ENCODE measurements at regions not wholly inside any gene's neighbourhood (a gene's known extent, or its start where the extent isn't known, plus 50 kb on each side); places are given as distances from the start of the nearest gene placed in this dataset.

DNA sequence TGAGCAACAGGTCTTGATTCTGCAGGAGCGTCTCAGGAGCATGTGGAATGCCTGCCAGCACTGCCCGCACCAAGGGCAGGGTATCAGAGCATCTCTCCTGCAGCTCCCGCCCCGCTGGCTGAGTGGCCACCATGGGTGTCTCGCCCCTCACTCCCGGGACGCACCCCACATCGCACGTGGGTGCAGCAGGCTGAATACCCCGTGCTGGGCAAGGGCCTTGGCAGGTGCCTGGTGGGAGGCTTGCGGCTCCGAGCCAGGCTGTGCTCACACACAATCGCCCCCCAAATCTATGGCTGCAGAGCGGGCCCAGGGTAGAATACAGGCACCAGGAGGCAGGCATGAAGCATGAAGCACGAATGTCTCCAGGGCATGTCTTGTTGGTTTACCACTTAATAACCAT, 103.9 kb upstream of the TMEM132D start:
- peaks cover 29% of the 10 kb centered on the region for H3K27me3 ChIP-seq (replicated peaks; ENCODE audit: insufficient read depth, low read depth, low read length, poor library complexity)
- no TSS peak for BruUV-seq (replicated peaks)
- no peak for DNase-seq (ENCODE audit: low spot score)
- ChIA-PET CTCF (no interaction called here), POLR2A (ENCODE audit: low non-redundant PET) (no interaction called here)
- H3K9me3 ChIP-seq (ENCODE audit: low read depth, low read length, poor library complexity, severe bottlenecking), result no peaks in the 10 kb centered on the region
- intact Hi-C loops (cut with micrococcal nuclease; ENCODE audit: unreplicated experiment), result no loop called here
- TF ChIP-seq, protein P1, sequence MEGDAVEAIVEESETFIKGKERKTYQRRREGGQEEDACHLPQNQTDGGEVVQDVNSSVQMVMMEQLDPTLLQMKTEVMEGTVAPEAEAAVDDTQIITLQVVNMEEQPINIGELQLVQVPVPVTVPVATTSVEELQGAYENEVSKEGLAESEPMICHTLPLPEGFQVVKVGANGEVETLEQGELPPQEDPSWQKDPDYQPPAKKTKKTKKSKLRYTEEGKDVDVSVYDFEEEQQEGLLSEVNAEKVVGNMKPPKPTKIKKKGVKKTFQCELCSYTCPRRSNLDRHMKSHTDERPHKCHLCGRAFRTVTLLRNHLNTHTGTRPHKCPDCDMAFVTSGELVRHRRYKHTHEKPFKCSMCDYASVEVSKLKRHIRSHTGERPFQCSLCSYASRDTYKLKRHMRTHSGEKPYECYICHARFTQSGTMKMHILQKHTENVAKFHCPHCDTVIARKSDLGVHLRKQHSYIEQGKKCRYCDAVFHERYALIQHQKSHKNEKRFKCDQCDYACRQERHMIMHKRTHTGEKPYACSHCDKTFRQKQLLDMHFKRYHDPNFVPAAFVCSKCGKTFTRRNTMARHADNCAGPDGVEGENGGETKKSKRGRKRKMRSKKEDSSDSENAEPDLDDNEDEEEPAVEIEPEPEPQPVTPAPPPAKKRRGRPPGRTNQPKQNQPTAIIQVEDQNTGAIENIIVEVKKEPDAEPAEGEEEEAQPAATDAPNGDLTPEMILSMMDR (conservative IDR thresholded peaks at IDR 0.05; ENCODE audit: low read depth, low read length), result no peak
- TF ChIP-seq EZH2 (IDR thresholded peaks at IDR 0.05; ENCODE audit: borderline replicate concordance, low read depth, low read length, poor library complexity, severe bottlenecking), result no peak
- no peaks in the 10 kb centered on the region for H3K4me1 ChIP-seq (ENCODE audit: insufficient read depth, low read length, poor library complexity, severe bottlenecking)
- no peaks in the 10 kb centered on the region for H3K36me3 ChIP-seq (ENCODE audit: insufficient read depth, low read length, poor library complexity, severe bottlenecking)
- no peak overlapping the region for H3K4me3 ChIP-seq (ENCODE audit: low read depth, low read length, poor library complexity, severe bottlenecking)
- H3K27ac ChIP-seq (ENCODE audit: low read depth, low read length, poor library complexity, severe bottlenecking), result no peak overlapping the region

DNA sequence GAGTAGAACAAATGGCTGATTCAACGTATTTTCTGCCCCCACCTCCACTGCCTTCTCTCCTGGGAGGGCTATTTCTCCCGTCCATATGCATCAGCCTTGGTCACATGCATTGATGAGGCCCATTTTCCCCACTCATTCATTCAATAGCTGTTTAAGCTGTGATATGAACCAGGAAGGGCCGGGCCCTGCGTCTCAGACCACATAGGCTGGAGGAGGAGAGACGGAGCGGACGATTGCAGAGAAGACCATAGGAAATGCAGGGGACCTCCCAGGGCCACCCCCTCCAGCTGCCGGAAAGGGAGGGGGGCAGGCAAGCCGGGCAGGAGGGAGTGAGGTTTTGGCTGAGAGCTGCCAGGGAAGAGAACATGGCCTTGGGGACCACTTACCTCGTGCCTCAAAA, 104.4 kb upstream of the TMEM132D start:
- intact Hi-C loops (cut with micrococcal nuclease; ENCODE audit: unreplicated experiment), result no loop called here
- CTCF ChIA-PET, result no interaction called here

DNA sequence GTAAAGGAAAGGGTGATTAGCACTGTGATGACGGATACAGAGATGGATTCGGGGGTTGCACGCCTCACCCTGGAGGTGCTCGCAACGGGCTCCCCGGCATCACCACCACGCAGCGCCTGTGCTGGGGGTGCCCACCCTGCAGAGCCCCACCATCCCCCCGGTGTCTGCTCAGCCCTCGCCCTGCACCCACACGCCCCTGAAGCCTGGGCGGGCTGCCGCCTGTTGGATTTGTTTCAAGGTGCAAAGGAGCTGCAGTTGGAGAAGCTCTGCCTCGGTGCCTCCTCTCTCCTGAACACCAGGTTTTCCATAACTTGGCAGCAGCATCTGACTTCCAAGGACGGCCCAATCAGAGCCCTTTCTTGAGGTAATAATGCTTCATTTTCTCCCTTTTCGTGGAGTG, 106.1 kb upstream of the TMEM132D start:
- Histone ChIP-seq H3K4me3 (ENCODE audit: low read depth, low read length, poor library complexity, severe bottlenecking) (no peak overlapping the region), H3K9me3 (ENCODE audit: low read depth, low read length, poor library complexity, severe bottlenecking) (no peaks in the 10 kb centered on the region), H3K27me3 (replicated peaks; ENCODE audit: insufficient read depth, low read depth, low read length, poor library complexity) (peaks cover 35% of the 10 kb centered on the region), H3K4me1 (ENCODE audit: insufficient read depth, low read length, poor library complexity, severe bottlenecking) (no peaks in the 10 kb centered on the region), H3K27ac (ENCODE audit: low read depth, low read length, poor library complexity, severe bottlenecking) (no peak overlapping the region), H3K36me3 (ENCODE audit: insufficient read depth, low read length, poor library complexity, severe bottlenecking) (no peaks in the 10 kb centered on the region)
- ChIA-PET CTCF (no interaction called here), POLR2A (ENCODE audit: low non-redundant PET) (interaction anchor here (0.6 kb wide), 1 partner anchor 1547 kb away, joined by 3 read pairs; no protein-coding TSS in a partner anchor)
- no TSS peak for BruUV-seq (replicated peaks)
- no peak for DNase-seq (ENCODE audit: low spot score)
- intact Hi-C loops (cut with micrococcal nuclease; ENCODE audit: unreplicated experiment), result loop anchor here (5.0 to 10.0 kb wide), 2 partner anchors 1225 to 1478 kb away; no protein-coding TSS in a partner anchor
- TF ChIP-seq EZH2 (IDR thresholded peaks at IDR 0.05; ENCODE audit: borderline replicate concordance, low read depth, low read length, poor library complexity, severe bottlenecking), result no peak
- TF ChIP-seq, protein P1 (conservative IDR thresholded peaks at IDR 0.05; ENCODE audit: low read depth, low read length), result no peak

More for the DNA sequence above, 104.4 kb upstream of the TMEM132D start:
- H3K36me3 ChIP-seq (ENCODE audit: insufficient read depth, low read length, poor library complexity, severe bottlenecking), result no peaks in the 10 kb centered on the region
- POLR2A ChIA-PET (ENCODE audit: low non-redundant PET), result no interaction called here
- H3K4me3 ChIP-seq (ENCODE audit: low read depth, low read length, poor library complexity, severe bottlenecking), result no peak overlapping the region
- no peaks in the 10 kb centered on the region for H3K4me1 ChIP-seq (ENCODE audit: insufficient read depth, low read length, poor library complexity, severe bottlenecking)
- TF ChIP-seq, protein P1 (conservative IDR thresholded peaks at IDR 0.05; ENCODE audit: low read depth, low read length), result no peak
- no peak for TF ChIP-seq EZH2 (IDR thresholded peaks at IDR 0.05; ENCODE audit: borderline replicate concordance, low read depth, low read length, poor library complexity, severe bottlenecking)
- H3K27ac ChIP-seq (ENCODE audit: low read depth, low read length, poor library complexity, severe bottlenecking), result no peak overlapping the region
- H3K27me3 ChIP-seq (replicated peaks; ENCODE audit: insufficient read depth, low read depth, low read length, poor library complexity), result peaks cover 29% of the 10 kb centered on the region
- H3K9me3 ChIP-seq (ENCODE audit: low read depth, low read length, poor library complexity, severe bottlenecking), result no peaks in the 10 kb centered on the region
- no peak for DNase-seq (ENCODE audit: low spot score)
- no TSS peak for BruUV-seq (replicated peaks)

Data from A673 (cell line).